Activated CD4-positive, alpha-beta T cell treated with anti-CD3 and anti-CD28 coated beads, Interleukin-2, Interleukin-6, amounts not matched to agents 100 ng/mL and 50 ng/mL, durations not matched to agents 16 hours and 8 hours (primary cell): ENCODE measurements at regions not wholly inside any gene's neighbourhood (a gene's known extent, or its start where the extent isn't known, plus 50 kb on each side); places are given as distances from the start of the nearest gene placed in this dataset.
"Not testable (repeated sequence)": the region's sequence is repeated elsewhere in the genome, so short reads cannot be mapped to it uniquely, and the experiment has no call there.

Experiments
- DNase-seq: peaks from one replicate; pipeline ENCODE4 v3.0.0-alpha.2; 2020

DNA sequence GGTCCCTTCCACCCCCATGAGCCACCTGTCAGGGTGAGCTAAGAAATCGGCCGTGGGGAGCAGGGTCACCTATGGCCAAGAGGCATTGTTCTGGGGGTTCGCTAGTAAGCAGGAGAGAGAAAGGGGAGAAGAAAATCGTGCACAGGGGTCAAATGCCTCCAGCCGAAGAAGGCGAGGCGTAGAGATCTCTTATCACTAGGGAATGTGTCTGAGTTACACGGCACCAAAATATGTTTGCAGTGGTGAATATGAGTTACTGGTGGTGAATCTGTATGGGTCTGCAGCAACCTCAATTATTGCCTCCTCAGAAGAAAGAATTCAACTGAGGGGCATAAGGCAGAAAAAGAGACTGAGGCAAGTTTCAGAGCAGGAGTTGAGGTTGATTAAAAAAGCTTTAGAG lies 54.2 kb upstream of the RABGAP1L start:
- DNase-seq = no peak

- no peak for DNase-seq
Measured at GRCh38 chr1:174103766-174104165, 55.6 kb upstream of the RABGAP1L start.

DNA sequence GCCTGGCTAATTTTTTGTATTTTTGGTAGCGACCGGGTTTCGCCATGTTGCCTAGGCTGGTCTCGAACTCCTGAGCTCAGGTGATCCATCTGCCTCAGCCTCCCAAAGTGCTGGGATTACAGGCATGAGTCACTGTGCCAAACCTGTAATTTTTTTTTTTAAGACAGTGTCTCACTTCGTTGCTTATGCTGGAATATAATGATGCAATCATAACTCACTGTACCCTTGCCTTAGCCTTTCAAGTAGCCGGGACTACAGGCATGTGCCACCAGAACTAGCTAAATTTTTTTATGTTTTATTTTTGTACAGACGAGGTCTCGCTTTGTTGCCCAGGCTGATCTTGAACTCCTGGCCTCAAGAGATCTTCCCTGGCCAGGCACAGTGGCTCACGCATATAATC lies 57.3 kb upstream of the RABGAP1L start:
- DNase-seq = not testable (repeated sequence)

- DNase-seq = no peak
Measured at GRCh38 chr1:174097426-174097825, 61.9 kb upstream of the RABGAP1L start.

GRCh38 chr1:174093789-174094188 lies 65.5 kb upstream of the RABGAP1L start:
- DNase-seq = peak; percentile 10

GRCh38 chr1:174090471-174090870 lies 68.3 kb upstream of the RC3H1 start:
- DNase-seq = no peak

DNA sequence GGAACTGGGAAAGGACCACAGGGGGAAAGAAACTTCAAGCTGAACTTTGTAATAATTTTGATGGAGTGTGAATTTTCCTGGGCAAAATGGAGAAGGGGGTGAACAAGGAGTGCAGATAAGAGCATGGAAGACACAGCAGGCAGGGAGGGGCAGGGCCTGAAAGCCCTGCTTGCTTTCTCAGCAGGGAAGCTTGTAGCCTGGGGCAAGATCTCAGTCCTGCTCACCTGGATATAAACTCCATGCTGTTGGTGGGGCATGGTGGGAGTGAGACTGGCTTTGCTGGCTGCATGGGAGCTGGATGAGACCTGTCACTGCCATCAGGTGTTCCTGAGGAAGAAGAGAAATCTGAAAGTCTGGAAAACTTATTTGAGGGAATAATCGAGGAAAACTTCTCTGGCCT lies 58.7 kb upstream of the RC3H1 start:
- DNase-seq = no peak

DNA sequence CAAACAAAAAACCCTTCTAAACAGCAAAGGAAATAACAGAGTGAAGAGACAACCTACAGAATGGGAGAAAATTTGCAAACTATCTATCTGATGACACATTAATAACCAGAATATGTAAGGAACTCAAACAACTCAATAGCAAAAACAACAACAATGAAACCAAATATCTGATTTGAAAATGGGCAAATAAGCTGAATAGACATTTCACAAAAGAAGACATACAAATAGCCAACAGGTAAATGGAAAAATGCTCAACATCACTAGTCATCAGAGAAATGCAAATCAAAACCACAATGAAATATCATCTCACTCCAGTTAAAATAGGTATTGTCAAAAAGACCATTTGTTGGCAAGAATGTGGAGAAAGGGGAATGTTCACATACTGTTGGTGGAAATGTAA lies 57.6 kb upstream of the RC3H1 start:
- DNase-seq = no peak

DNA sequence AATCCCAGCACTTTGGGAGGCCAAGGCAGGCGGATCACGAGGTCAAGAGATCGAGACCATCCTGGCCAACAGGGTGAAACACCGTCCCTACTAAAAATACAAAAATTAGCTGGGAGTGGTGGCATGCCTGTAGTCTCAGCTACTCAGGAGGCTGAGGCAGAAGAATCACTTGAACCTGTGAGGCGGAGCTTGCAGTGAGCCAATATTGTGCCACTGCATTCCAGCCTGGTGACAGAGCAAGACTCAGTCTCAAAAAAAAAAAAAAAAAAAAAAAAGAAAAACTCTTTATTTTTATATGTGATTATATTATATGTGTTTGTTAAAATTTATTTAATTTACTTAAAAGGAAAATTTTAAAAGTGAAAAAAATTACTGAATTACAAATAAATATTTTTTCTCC lies 56.8 kb upstream of the RC3H1 start:
- DNase-seq = not testable (repeated sequence)

DNA sequence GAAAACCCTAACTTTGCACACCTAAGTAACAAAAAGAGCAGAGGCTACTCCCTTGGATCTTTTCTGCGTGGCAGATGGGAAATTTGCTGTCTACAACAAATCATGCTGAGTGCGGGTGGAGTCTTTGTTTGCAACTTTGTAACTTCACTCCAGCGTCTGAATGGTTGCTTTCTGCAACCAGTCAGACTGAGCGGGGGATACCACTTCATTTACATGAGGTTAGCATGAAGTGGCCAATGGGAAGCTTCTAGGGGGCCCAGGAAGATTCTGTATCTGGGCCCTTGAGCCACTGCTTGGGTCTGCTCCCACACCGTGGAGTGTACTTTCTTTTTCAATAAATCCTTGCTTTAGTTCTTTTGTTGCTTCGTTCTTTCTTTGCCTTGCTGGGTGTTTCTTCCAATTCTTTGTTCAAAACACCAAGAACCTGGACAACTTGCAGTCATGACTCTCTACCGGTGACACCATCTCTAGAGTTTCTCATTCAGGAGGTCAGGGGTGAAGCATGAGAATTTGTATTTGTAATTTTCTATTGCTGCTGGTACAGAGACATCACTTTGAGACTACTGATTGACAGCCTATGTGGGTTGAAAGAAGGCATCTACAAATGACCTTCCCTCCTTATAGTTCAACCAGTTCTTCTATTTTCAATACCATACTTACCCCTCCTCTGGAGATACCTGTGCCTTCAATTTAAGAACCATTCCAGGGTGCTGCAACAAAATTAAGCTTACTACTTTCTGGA lies 55.8 kb upstream of the RC3H1 start:
- no peak for DNase-seq

DNA sequence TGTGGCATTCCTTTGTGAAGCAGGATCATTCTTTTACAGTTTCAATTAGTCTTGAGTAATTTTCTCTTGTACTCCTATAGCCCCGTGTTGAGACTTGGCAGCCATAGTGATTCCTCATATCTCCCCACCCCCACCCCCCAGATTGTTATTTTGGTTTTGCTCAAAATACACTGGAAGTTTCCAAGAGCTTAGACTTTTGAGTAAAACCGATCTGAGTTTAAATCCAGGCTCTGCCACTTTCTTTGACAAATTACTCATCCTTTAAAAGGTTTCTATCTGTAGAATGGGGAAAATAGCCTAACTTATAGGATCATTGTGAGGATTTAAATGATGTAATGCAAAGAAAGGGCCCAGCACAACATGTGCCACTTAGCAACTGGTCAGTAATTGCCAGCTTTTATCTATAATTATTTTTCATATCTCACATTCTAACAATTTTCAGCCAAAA lies 53.1 kb upstream of the RC3H1 start:
- no peak for DNase-seq

- DNase-seq = peak; percentile 1
Measured at GRCh38 chr1:174074757-174075156, 52.6 kb upstream of the RC3H1 start.

- no peak for DNase-seq
Measured at GRCh38 chr1:174072581-174072980, 50.4 kb upstream of the RC3H1 start.
